H9 (cell line): ENCODE measurements at regions not wholly inside any gene's neighbourhood (a gene's known extent, or its start where the extent isn't known, plus 50 kb on each side); places are given as distances from the start of the nearest gene placed in this dataset.

Experiments used
- DNase-seq: peaks from one replicate; pipeline ENCODE4 v3.0.0-alpha.2; 2017
- H2AFZ ChIP-seq: one replicate; pipeline ENCODE4 v1.6.1; 2013; ENCODE audit warnings: mild to moderate bottlenecking, low read length, control low read depth, moderate library complexity
- H2AK5ac ChIP-seq: 2 replicates; pipeline ENCODE4 v1.6.1; 2013; ENCODE audit warnings: low read length, control low read depth, mixed read lengths; ENCODE audit not compliant: insufficient read length
- H2BK120ac ChIP-seq: one replicate; pipeline ENCODE4 v1.6.1; 2013; ENCODE audit warnings: low read depth, mild to moderate bottlenecking, low read length, control low read depth, inconsistent platforms; ENCODE audit not compliant: poor library complexity, severe bottlenecking
- H2BK12ac ChIP-seq: 2 replicates; pipeline ENCODE4 v1.6.1; 2013; ENCODE audit warnings: low read length, control low read depth, mixed read lengths, low read depth; ENCODE audit not compliant: insufficient read length
- H2BK15ac ChIP-seq: 2 replicates; pipeline ENCODE4 v1.6.1; 2013; ENCODE audit warnings: low read depth, low read length, control low read depth
- H2BK20ac ChIP-seq: one replicate; pipeline ENCODE4 v1.6.1; 2013; ENCODE audit warnings: low read depth, mild to moderate bottlenecking, low read length, control low read depth, inconsistent platforms; ENCODE audit not compliant: poor library complexity, severe bottlenecking
- H2BK5ac ChIP-seq: 2 replicates; pipeline ENCODE4 v1.6.1; 2013; ENCODE audit warnings: low read length, control low read depth, mixed read lengths; ENCODE audit not compliant: insufficient read length
- H3K14ac ChIP-seq: 2 replicates; pipeline ENCODE4 v1.6.1; 2013; ENCODE audit warnings: low read length, control low read depth; ENCODE audit not compliant: insufficient read depth
- H3K18ac ChIP-seq: 2 replicates; pipeline ENCODE4 v1.6.1; 2013; ENCODE audit warnings: low read depth, mild to moderate bottlenecking, mixed read lengths, low read length, control low read depth; ENCODE audit not compliant: insufficient read length
- H3K23ac ChIP-seq: 2 replicates; pipeline ENCODE4 v1.6.1; 2013; ENCODE audit warnings: low read length, control low read depth, mixed read lengths, low read depth; ENCODE audit not compliant: insufficient read length
- H3K23me2 ChIP-seq: 2 replicates; pipeline ENCODE4 v1.6.1; 2013; ENCODE audit warnings: low read depth, mild to moderate bottlenecking, mixed read lengths, low read length, control low read depth; ENCODE audit not compliant: insufficient read length, poor library complexity, severe bottlenecking
- H3K27ac ChIP-seq: 2 replicates; pipeline ENCODE4 v1.5.1; 2013; ENCODE audit warnings: low read length, control low read depth, mixed read lengths, low read depth; ENCODE audit not compliant: insufficient read length
- H3K27me3 ChIP-seq: 2 replicates; pipeline ENCODE4 v1.6.1; 2013; ENCODE audit warnings: low read length, control low read depth, inconsistent platforms; ENCODE audit not compliant: insufficient read depth
- H3K4ac ChIP-seq: 2 replicates; pipeline ENCODE4 v1.6.1; 2013; ENCODE audit warnings: low read depth, mild to moderate bottlenecking, control low read depth, inconsistent platforms, low read length, moderate library complexity
- H3K4me1 ChIP-seq: 2 replicates; pipeline ENCODE4 v1.6.1; 2013; ENCODE audit warnings: low read length, control low read depth, inconsistent platforms; ENCODE audit not compliant: insufficient read depth
- H3K4me2 ChIP-seq: 2 replicates; pipeline ENCODE4 v1.6.1; 2013; ENCODE audit warnings: low read length, control low read depth, mixed read lengths; ENCODE audit not compliant: insufficient read length, insufficient read depth
- H3K56ac ChIP-seq: 2 replicates; pipeline ENCODE4 v1.6.1; 2013; ENCODE audit warnings: low read depth, mild to moderate bottlenecking, mixed read lengths, low read length, control low read depth; ENCODE audit not compliant: insufficient read length
- H3K79me1 ChIP-seq: 2 replicates; pipeline ENCODE4 v1.6.1; 2013; ENCODE audit warnings: low read depth, mild to moderate bottlenecking, moderate library complexity, low read length, control low read depth, inconsistent platforms; ENCODE audit not compliant: insufficient read depth, poor library complexity, severe bottlenecking
- H3K79me2 ChIP-seq: 2 replicates; pipeline ENCODE4 v1.6.1; 2013; ENCODE audit warnings: low read length, control low read depth, inconsistent platforms; ENCODE audit not compliant: insufficient read depth
- H3K9ac ChIP-seq: 2 replicates; pipeline ENCODE4 v1.6.1; 2013; ENCODE audit warnings: low read length, control low read depth, mixed read lengths; ENCODE audit not compliant: insufficient read length; ENCODE audit errors: extremely low read depth
- H3K9me3 ChIP-seq: one replicate; pipeline ENCODE4 v1.6.1; 2013; ENCODE audit warnings: low read depth, low read length, inconsistent platforms; ENCODE audit not compliant: control insufficient read depth
- H3T11ph ChIP-seq: one replicate; pipeline ENCODE4 v1.6.1; 2013; ENCODE audit warnings: mild to moderate bottlenecking, low read length, control low read depth, inconsistent platforms
- H4K20me1 ChIP-seq: one replicate; pipeline ENCODE4 v1.6.1; 2013; ENCODE audit not compliant: control insufficient read depth, insufficient read length, insufficient read depth
- H4K5ac ChIP-seq: 2 replicates; pipeline ENCODE4 v1.6.1; 2013; ENCODE audit warnings: low read depth, mild to moderate bottlenecking, mixed read lengths, low read length, control low read depth; ENCODE audit not compliant: insufficient read length
- H4K8ac ChIP-seq: replicated peaks from 2 replicates; pipeline ENCODE4 v1.6.1; 2013; ENCODE audit warnings: low read length, control low read depth, mixed read lengths, low read depth; ENCODE audit not compliant: insufficient read length
- H4K91ac ChIP-seq: 2 replicates; pipeline ENCODE4 v1.6.1; 2013; ENCODE audit warnings: low read depth, mild to moderate bottlenecking, moderate library complexity, mixed read lengths, low read length, control low read depth; ENCODE audit not compliant: insufficient read length
- H3K27ac Mint-ChIP-seq, 3 experiments: 2 replicates in 2 of 3; 3 replicates in 1 of 3; pipeline ENCODE4 v1.8.0; 2020 to 2021; ENCODE audit warnings: mixed read lengths in 3 of 3, mild to moderate bottlenecking in 1 of 3, moderate library complexity in 1 of 3
- H3K27me3 Mint-ChIP-seq: 2 replicates; pipeline ENCODE4 v1.8.0; 2021; ENCODE audit warnings: low read depth, mild to moderate bottlenecking, moderate library complexity, mixed read lengths
- H3K36me3 Mint-ChIP-seq, 3 experiments: 2 replicates in 2 of 3; 3 replicates in 1 of 3; pipeline ENCODE4 v1.8.0; 2020 to 2021; ENCODE audit warnings: low read depth in 3 of 3, mixed read lengths in 3 of 3; ENCODE audit not compliant: insufficient read depth in 1 of 3
- H3K4me1 Mint-ChIP-seq, 2 experiments: 2 replicates each; pipeline ENCODE4 v1.8.0; 2020; ENCODE audit warnings: mixed read lengths in 2 of 2
- H3K4me3 Mint-ChIP-seq, 2 experiments: 2 replicates in 1 of 2; 3 replicates in 1 of 2; pipeline ENCODE4 v1.8.0; 2020 to 2021; ENCODE audit warnings: mild to moderate bottlenecking in 2 of 2, mixed read lengths in 2 of 2, moderate library complexity in 1 of 2
- H3K9me3 Mint-ChIP-seq, 2 experiments: 2 replicates in 1 of 2; 3 replicates in 1 of 2; pipeline ENCODE4 v1.8.0; 2020; ENCODE audit warnings: mild to moderate bottlenecking in 2 of 2, mixed read lengths in 2 of 2, moderate library complexity in 1 of 2
- WGBS: extraction: QIAGEN DNeasy Blood & Tissue Kit; methylation state at CpG from one replicate; pipeline ENCODE4 v1.1.7; 2013; ENCODE audit warnings: missing lambda C conversion rate, low lambda C conversion rate, mixed read lengths; ENCODE audit not compliant: insufficient read length; ENCODE audit errors: extremely low coverage; 5-methylcytosine and 5-hydroxymethylcytosine counted together
- TF ChIP-seq, protein P1 (sequence below): fragments of 200-600 bp; sonication (generic); conservative IDR thresholded peaks from 3 replicates; pipeline ENCODE4 v1.8.0; 2021; ENCODE audit warnings: antibody characterized with exemption, mild to moderate bottlenecking

GRCh38 chr1:94713472-94714141 lies 106.5 kb upstream of the SLC44A3 start:
- no peak overlapping the region for H2BK12ac ChIP-seq
- no peak overlapping the region for H3K27ac ChIP-seq
- H3K4me1 Mint-ChIP-seq = peaks cover 14 to 26% of the 10 kb centered on the region in 2 experiments
- H3K9ac ChIP-seq = no peak overlapping the region
- H3K14ac ChIP-seq = peak overlapping the region; percentile 46; the same call in 1 of the 2 replicates
- no peak overlapping the region for H3K4me3 Mint-ChIP-seq
- no peak overlapping the region for H2BK120ac ChIP-seq
- no peak overlapping the region for H3K56ac ChIP-seq
- no peak overlapping the region for H3K4ac ChIP-seq
- H3K18ac ChIP-seq = no peak overlapping the region
- peak; percentile 94 for DNase-seq
- H3K4me1 ChIP-seq = 0 out of 2 replicates have a peak, but pooled peaks cover 3% of the 10 kb centered on the region
- no peaks in the 10 kb centered on the region for H3K9me3 ChIP-seq
- no peak overlapping the region for H3K4me2 ChIP-seq
- no peaks in the 10 kb centered on the region for H3K79me2 ChIP-seq
- no peaks in the 10 kb centered on the region for H3K27me3 Mint-ChIP-seq
- H2BK15ac ChIP-seq = no peak overlapping the region
- H4K20me1 ChIP-seq = no peaks in the 10 kb centered on the region
- no peak overlapping the region for H4K91ac ChIP-seq
- H4K8ac ChIP-seq = no peak overlapping the region
- peak overlapping the region in 2 of 3 experiments; percentile 43 to 46; a peak in 4 of 7 replicates for H3K27ac Mint-ChIP-seq
- no peaks in the 10 kb centered on the region for H3K27me3 ChIP-seq
- H2BK20ac ChIP-seq = no peak overlapping the region
- TF ChIP-seq, protein P1, sequence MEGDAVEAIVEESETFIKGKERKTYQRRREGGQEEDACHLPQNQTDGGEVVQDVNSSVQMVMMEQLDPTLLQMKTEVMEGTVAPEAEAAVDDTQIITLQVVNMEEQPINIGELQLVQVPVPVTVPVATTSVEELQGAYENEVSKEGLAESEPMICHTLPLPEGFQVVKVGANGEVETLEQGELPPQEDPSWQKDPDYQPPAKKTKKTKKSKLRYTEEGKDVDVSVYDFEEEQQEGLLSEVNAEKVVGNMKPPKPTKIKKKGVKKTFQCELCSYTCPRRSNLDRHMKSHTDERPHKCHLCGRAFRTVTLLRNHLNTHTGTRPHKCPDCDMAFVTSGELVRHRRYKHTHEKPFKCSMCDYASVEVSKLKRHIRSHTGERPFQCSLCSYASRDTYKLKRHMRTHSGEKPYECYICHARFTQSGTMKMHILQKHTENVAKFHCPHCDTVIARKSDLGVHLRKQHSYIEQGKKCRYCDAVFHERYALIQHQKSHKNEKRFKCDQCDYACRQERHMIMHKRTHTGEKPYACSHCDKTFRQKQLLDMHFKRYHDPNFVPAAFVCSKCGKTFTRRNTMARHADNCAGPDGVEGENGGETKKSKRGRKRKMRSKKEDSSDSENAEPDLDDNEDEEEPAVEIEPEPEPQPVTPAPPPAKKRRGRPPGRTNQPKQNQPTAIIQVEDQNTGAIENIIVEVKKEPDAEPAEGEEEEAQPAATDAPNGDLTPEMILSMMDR = no peak
- H3K79me1 ChIP-seq = no peaks in the 10 kb centered on the region
- no peak overlapping the region for H2AK5ac ChIP-seq
- H3T11ph ChIP-seq = peak overlapping the region; percentile 10
- H2AFZ ChIP-seq = no peak overlapping the region
- no peaks in the 10 kb centered on the region for H3K9me3 Mint-ChIP-seq
- WGBS = no CpG with 5 or more reads among the region's 7 CpGs
- H2BK5ac ChIP-seq = no peak overlapping the region
- H3K23ac ChIP-seq = no peak overlapping the region
- no peak overlapping the region for H4K5ac ChIP-seq
- no peaks in the 10 kb centered on the region for H3K23me2 ChIP-seq
- H3K36me3 Mint-ChIP-seq = peaks cover 0 to 2% (median 0%) of the 10 kb centered on the region in 3 experiments; a peak in 2 of 7 replicates
